ENCODE measurements at regions not wholly inside any gene's neighbourhood (a gene's known extent, or its start where the extent isn't known, plus 50 kb on each side); places are given as distances from the start of the nearest gene placed in this dataset.

- TF ChIP-seq CTCF (conservative IDR thresholded peaks at IDR 0.05) (no peak), ZFX (IDR thresholded peaks at IDR 0.05) (no peak)
Measured at GRCh38 chr2:150882751-150883612, 378.7 kb downstream of the RBM43 start.
